Fibroblast of villous mesenchyme (primary cell): ENCODE measurements at regions not wholly inside any gene's neighbourhood (a gene's known extent, or its start where the extent isn't known, plus 50 kb on each side); places are given as distances from the start of the nearest gene placed in this dataset.
A peak's percentile ranks its signal among the peaks of the same experiment; 100 is the strongest.

Source experiments
- DNase-seq: peaks from one replicate; pipeline ENCODE4 v3.0.0-alpha.2; 2010; ENCODE audit warnings: low read depth
- H3K4me3 ChIP-seq: 2 replicates; pipeline ENCODE4 v1.5.1; 2011; ENCODE audit warnings: low read depth, mild to moderate bottlenecking, low read length
- CTCF ChIP-seq: IDR thresholded peaks from 2 replicates; pipeline ENCODE4 v1.5.1; 2012; ENCODE audit warnings: low read depth, mild to moderate bottlenecking, low read length; ENCODE audit not compliant: insufficient read depth

GRCh38 chr13:105345131-105345530 is 1190.3 kb downstream of the EFNB2 start:
- DNase-seq = no peak
- no peak overlapping the region for H3K4me3 ChIP-seq

GRCh38 chr13:105343134-105343806 is 1192.2 kb downstream of the EFNB2 start:
- no peak overlapping the region for H3K4me3 ChIP-seq
- DNase-seq = peak; percentile 28
- TF ChIP-seq CTCF = no peak

More at GRCh38 chr13:105345131-105345530, 1190.3 kb downstream of the EFNB2 start:
- no peak for TF ChIP-seq CTCF

- DNase-seq = no peak
- TF ChIP-seq CTCF = no peak
- no peak overlapping the region for H3K4me3 ChIP-seq
Measured at GRCh38 chr13:105342281-105342820, 1193.1 kb downstream of the EFNB2 start.

- H3K4me3 ChIP-seq = no peak overlapping the region
- DNase-seq = no peak
- TF ChIP-seq CTCF = no peak
Measured at GRCh38 chr13:105341758-105342157, 1193.7 kb downstream of the EFNB2 start.

GRCh38 chr13:105341256-105341655 is 1194.2 kb downstream of the EFNB2 start:
- no peak for DNase-seq
- TF ChIP-seq CTCF = no peak

GRCh38 chr13:105340061-105340606 is 1195.3 kb downstream of the EFNB2 start:
- no peak for TF ChIP-seq CTCF
- DNase-seq = no peak
- no peak overlapping the region for H3K4me3 ChIP-seq

More at GRCh38 chr13:105341256-105341655, 1194.2 kb downstream of the EFNB2 start:
- no peak overlapping the region for H3K4me3 ChIP-seq
